GM21619 (cell line): ENCODE measurements at regions not wholly inside any gene's neighbourhood (a gene's known extent, or its start where the extent isn't known, plus 50 kb on each side); places are given as distances from the start of the nearest gene placed in this dataset.
"Not testable (repeated sequence)": the region's sequence is repeated elsewhere in the genome, so short reads cannot be mapped to it uniquely, and the experiment has no call there.

Experiments used
- ATAC-seq: cut with Tn5 transposase; IDR thresholded peaks from one replicate; pipeline ENCODE4 v1.9.1; 2021; ENCODE audit not compliant: unreplicated experiment

GRCh38 chr20:47863981-47864380, 78.7 kb upstream of the SULF2 start:
- no peak for ATAC-seq

GRCh38 chr20:47863315-47863965, 78.2 kb upstream of the SULF2 start:
- no peak for ATAC-seq

GRCh38 chr20:47862574-47863240, 77.4 kb upstream of the SULF2 start:
- ATAC-seq, result no peak

- ATAC-seq, result no peak
Measured at GRCh38 chr20:47861116-47861515, 75.8 kb upstream of the SULF2 start.

- ATAC-seq, result no peak
Measured at GRCh38 chr20:47860049-47860830, 75.0 kb upstream of the SULF2 start.

- no peak for ATAC-seq
Measured at GRCh38 chr20:47859278-47859677, 74.0 kb upstream of the SULF2 start.

- ATAC-seq, result no peak
Measured at GRCh38 chr20:47857569-47858464, 72.5 kb upstream of the SULF2 start.

GRCh38 chr20:47857187-47857568, 71.9 kb upstream of the SULF2 start:
- ATAC-seq, result no peak

- ATAC-seq, result no peak
Measured at GRCh38 chr20:47855799-47856198, 70.5 kb upstream of the SULF2 start.

- no peak for ATAC-seq
Measured at GRCh38 chr20:47854687-47855212, 69.5 kb upstream of the SULF2 start.

GRCh38 chr20:47851774-47852173, 66.5 kb upstream of the SULF2 start:
- no peak for ATAC-seq

GRCh38 chr20:47850146-47850545, 64.9 kb upstream of the SULF2 start:
- no peak for ATAC-seq

GRCh38 chr20:47849596-47849995, 64.3 kb upstream of the SULF2 start:
- no peak for ATAC-seq

- ATAC-seq, result no peak
Measured at GRCh38 chr20:47849006-47849405, 63.7 kb upstream of the SULF2 start.

- not testable (repeated sequence) for ATAC-seq
Measured at GRCh38 chr20:47848534-47848933, 63.3 kb upstream of the SULF2 start.

- ATAC-seq, result no peak
Measured at GRCh38 chr20:47847884-47848485, 62.7 kb upstream of the SULF2 start.

- ATAC-seq, result not testable (repeated sequence)
Measured at GRCh38 chr20:47847220-47847619, 61.9 kb upstream of the SULF2 start.

GRCh38 chr20:47846651-47847050, 61.4 kb upstream of the SULF2 start:
- not testable (repeated sequence) for ATAC-seq

- not testable (repeated sequence) for ATAC-seq
Measured at GRCh38 chr20:47845382-47845977, 60.2 kb upstream of the SULF2 start.

GRCh38 chr20:47844568-47844906, 59.3 kb upstream of the SULF2 start:
- not testable (repeated sequence) for ATAC-seq
